GM23248 (cell line): ENCODE measurements at regions not wholly inside any gene's neighbourhood (a gene's known extent, or its start where the extent isn't known, plus 50 kb on each side); places are given as distances from the start of the nearest gene placed in this dataset.

Source experiments
- EZH2 ChIP-seq: fragments of 200-600 bp; sonication (generic); IDR thresholded peaks from 2 replicates; pipeline ENCODE4 v1.6.1; 2018; ENCODE audit warnings: antibody characterized with exemption, mild to moderate bottlenecking; ENCODE audit not compliant: insufficient read depth, poor library complexity, severe bottlenecking
- EZH2phosphoT487 ChIP-seq: fragments of 200-600 bp; sonication (generic); IDR thresholded peaks from 2 replicates; pipeline ENCODE4 v1.6.1; 2018; ENCODE audit warnings: antibody characterized with exemption, moderate library complexity, mild to moderate bottlenecking, low read depth; ENCODE audit not compliant: insufficient read depth

DNA sequence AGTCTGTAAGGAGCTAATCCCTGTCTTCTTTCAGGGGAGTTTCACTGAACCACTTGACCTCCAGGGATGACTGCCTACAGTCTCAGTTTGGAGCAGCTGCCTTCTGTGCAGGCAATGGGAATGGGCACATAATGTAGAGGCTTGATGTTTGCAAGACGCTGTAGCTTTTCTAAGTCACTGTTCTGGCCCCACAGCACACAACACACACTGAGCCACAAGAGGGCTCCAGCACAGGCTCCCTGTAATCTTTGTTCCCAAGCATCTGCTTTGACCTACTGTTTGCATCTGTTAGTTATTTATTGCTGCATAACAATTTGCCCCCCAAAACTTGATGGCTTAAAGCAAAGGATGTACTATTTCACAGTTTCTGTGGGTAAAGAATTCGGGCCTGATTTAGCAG is 419.0 kb upstream of the ASIC2 start:
- TF ChIP-seq EZH2, result no peak
- no peak for TF ChIP-seq EZH2phosphoT487
